ENCODE measurements at regions not wholly inside any gene's neighbourhood (a gene's known extent, or its start where the extent isn't known, plus 50 kb on each side); places are given as distances from the start of the nearest gene placed in this dataset.

GRCh38 chr16:74064120-74064735, 232.4 kb upstream of the PSMD7 start:
- no peak overlapping the region for H2AFZ ChIP-seq (ENCODE audit: insufficient read depth, low read length, poor library complexity)
- H2BK12ac ChIP-seq (ENCODE audit: low read length), result no peak overlapping the region
- no peak for DNase-seq
- no peak overlapping the region for H3K18ac ChIP-seq (ENCODE audit: low read length)
- H3K9me3 ChIP-seq (ENCODE audit: insufficient read depth, low read depth, low read length), result no peaks in the 10 kb centered on the region
- H3K14ac ChIP-seq (ENCODE audit: low read length), result no peak overlapping the region
- no peaks in the 10 kb centered on the region for H3K79me2 ChIP-seq (ENCODE audit: control insufficient read depth, insufficient read depth, low read length, poor library complexity)
- H2AK5ac ChIP-seq (ENCODE audit: low read length), result no peak overlapping the region
- no peak overlapping the region for H3K23ac ChIP-seq (ENCODE audit: low read length)
- H4K91ac ChIP-seq (ENCODE audit: low read depth, low read length), result no peak overlapping the region
- H3K27me3 ChIP-seq (ENCODE audit: insufficient read depth, low read length), result no peaks in the 10 kb centered on the region
- H3K4me2 ChIP-seq (ENCODE audit: low read length), result no peak overlapping the region
- H3K4me3 ChIP-seq (ENCODE audit: low read depth, low read length), result no peak overlapping the region
- H3K4me1 ChIP-seq (ENCODE audit: control insufficient read depth in 1 of 2, insufficient read depth in 2 of 2, low read length in 2 of 2), result no peaks in the 10 kb centered on the region
- no peaks in the 10 kb centered on the region for H3K79me1 ChIP-seq (ENCODE audit: low read length)
- H3K4ac ChIP-seq (ENCODE audit: low read depth, low read length), result no peak overlapping the region
- no peak overlapping the region for H3K27ac ChIP-seq (ENCODE audit: low read depth, low read length)
- H3K36me3 ChIP-seq (ENCODE audit: control insufficient read depth in 1 of 2, insufficient read depth in 2 of 2, low read length in 2 of 2), result no peaks in the 10 kb centered on the region
- H2BK5ac ChIP-seq (ENCODE audit: low read depth, low read length, poor library complexity), result no peak overlapping the region
- H2BK120ac ChIP-seq (ENCODE audit: insufficient read depth, low read length, poor library complexity), result no peak overlapping the region
- WGBS (ENCODE audit: extremely low coverage, insufficient coverage, insufficient read length), result 100% methylated on average over 1 of the region's 5 CpGs
- no peak overlapping the region for H4K12ac ChIP-seq (ENCODE audit: low read depth, low read length)
- H4K8ac ChIP-seq (ENCODE audit: low read depth, low read length), result no peak overlapping the region
- H3K9ac ChIP-seq (ENCODE audit: low read length), result no peak overlapping the region

- DNase-seq, result no peak
- no peak overlapping the region for H3K23ac ChIP-seq (ENCODE audit: low read length)
- peaks cover 2% of the 10 kb centered on the region for H3K9me3 ChIP-seq (ENCODE audit: insufficient read depth, low read depth, low read length)
- no peak overlapping the region for H4K91ac ChIP-seq (ENCODE audit: low read depth, low read length)
- no peaks in the 10 kb centered on the region for H3K27me3 ChIP-seq (ENCODE audit: insufficient read depth, low read length)
- no peak overlapping the region for H3K4me3 ChIP-seq (ENCODE audit: low read depth, low read length)
- no peak overlapping the region for H4K12ac ChIP-seq (ENCODE audit: low read depth, low read length)
- no peak overlapping the region for H2BK5ac ChIP-seq (ENCODE audit: low read depth, low read length, poor library complexity)
- H3K9ac ChIP-seq (ENCODE audit: low read length), result no peak overlapping the region
- H2BK120ac ChIP-seq (ENCODE audit: insufficient read depth, low read length, poor library complexity), result no peak overlapping the region
- no peaks in the 10 kb centered on the region for H3K36me3 ChIP-seq (ENCODE audit: control insufficient read depth in 1 of 2, insufficient read depth in 2 of 2, low read length in 2 of 2)
- no peak overlapping the region for H4K8ac ChIP-seq (ENCODE audit: low read depth, low read length)
- H3K4ac ChIP-seq (ENCODE audit: low read depth, low read length), result no peak overlapping the region
- no peak overlapping the region for H3K27ac ChIP-seq (ENCODE audit: low read depth, low read length)
- H3K18ac ChIP-seq (ENCODE audit: low read length), result no peak overlapping the region
- H3K4me2 ChIP-seq (ENCODE audit: low read length), result no peak overlapping the region
- H2AK5ac ChIP-seq (ENCODE audit: low read length), result no peak overlapping the region
- H3K4me1 ChIP-seq (ENCODE audit: control insufficient read depth in 1 of 2, insufficient read depth in 2 of 2, low read length in 2 of 2), result no peaks in the 10 kb centered on the region
- no CpG with 5 or more reads among the region's 4 CpGs for WGBS (ENCODE audit: extremely low coverage, insufficient coverage, insufficient read length)
- H2BK12ac ChIP-seq (ENCODE audit: low read length), result no peak overlapping the region
- H2AFZ ChIP-seq (ENCODE audit: insufficient read depth, low read length, poor library complexity), result no peak overlapping the region
- H3K79me1 ChIP-seq (ENCODE audit: low read length), result no peaks in the 10 kb centered on the region
- no peaks in the 10 kb centered on the region for H3K79me2 ChIP-seq (ENCODE audit: control insufficient read depth, insufficient read depth, low read length, poor library complexity)
- H3K14ac ChIP-seq (ENCODE audit: low read length), result no peak overlapping the region
Observed at GRCh38 chr16:74053826-74054225, 242.8 kb upstream of the PSMD7 start.

GRCh38 chr16:74053312-74053711, 243.3 kb upstream of the PSMD7 start:
- no peak overlapping the region for H2AFZ ChIP-seq (ENCODE audit: insufficient read depth, low read length, poor library complexity)
- no peak overlapping the region for H2AK5ac ChIP-seq (ENCODE audit: low read length)
- H4K91ac ChIP-seq (ENCODE audit: low read depth, low read length), result no peak overlapping the region
- H3K18ac ChIP-seq (ENCODE audit: low read length), result no peak overlapping the region
- no peaks in the 10 kb centered on the region for H3K27me3 ChIP-seq (ENCODE audit: insufficient read depth, low read length)
- no peak overlapping the region for H4K8ac ChIP-seq (ENCODE audit: low read depth, low read length)
- H3K4me2 ChIP-seq (ENCODE audit: low read length), result no peak overlapping the region
- H2BK5ac ChIP-seq (ENCODE audit: low read depth, low read length, poor library complexity), result no peak overlapping the region
- no peak overlapping the region for H2BK12ac ChIP-seq (ENCODE audit: low read length)
- H4K12ac ChIP-seq (ENCODE audit: low read depth, low read length), result no peak overlapping the region
- no peak overlapping the region for H3K14ac ChIP-seq (ENCODE audit: low read length)
- H3K79me1 ChIP-seq (ENCODE audit: low read length), result no peaks in the 10 kb centered on the region
- WGBS (ENCODE audit: extremely low coverage, insufficient coverage, insufficient read length), result no CpG with 5 or more reads among the region's 1 CpG
- no peak overlapping the region for H2BK120ac ChIP-seq (ENCODE audit: insufficient read depth, low read length, poor library complexity)
- H3K9ac ChIP-seq (ENCODE audit: low read length), result no peak overlapping the region
- peaks cover 2% of the 10 kb centered on the region for H3K9me3 ChIP-seq (ENCODE audit: insufficient read depth, low read depth, low read length)
- H3K4ac ChIP-seq (ENCODE audit: low read depth, low read length), result no peak overlapping the region
- H3K36me3 ChIP-seq (ENCODE audit: control insufficient read depth in 1 of 2, insufficient read depth in 2 of 2, low read length in 2 of 2), result no peaks in the 10 kb centered on the region
- no peak overlapping the region for H3K4me3 ChIP-seq (ENCODE audit: low read depth, low read length)
- no peak overlapping the region for H3K27ac ChIP-seq (ENCODE audit: low read depth, low read length)
- no peak for DNase-seq
- H3K79me2 ChIP-seq (ENCODE audit: control insufficient read depth, insufficient read depth, low read length, poor library complexity), result no peaks in the 10 kb centered on the region
- H3K23ac ChIP-seq (ENCODE audit: low read length), result no peak overlapping the region
- H3K4me1 ChIP-seq (ENCODE audit: control insufficient read depth in 1 of 2, insufficient read depth in 2 of 2, low read length in 2 of 2), result no peaks in the 10 kb centered on the region

- Histone ChIP-seq H3K4me1 (ENCODE audit: control insufficient read depth in 1 of 2, insufficient read depth in 2 of 2, low read length in 2 of 2) (no peaks in the 10 kb centered on the region), H3K9me3 (ENCODE audit: insufficient read depth, low read depth, low read length) (peaks cover 2% of the 10 kb centered on the region), H3K36me3 (ENCODE audit: control insufficient read depth in 1 of 2, insufficient read depth in 2 of 2, low read length in 2 of 2) (no peaks in the 10 kb centered on the region), H3K9ac (ENCODE audit: low read length) (no peak overlapping the region), H2BK12ac (ENCODE audit: low read length) (no peak overlapping the region), H3K4ac (ENCODE audit: low read depth, low read length) (no peak overlapping the region), H2BK120ac (ENCODE audit: insufficient read depth, low read length, poor library complexity) (no peak overlapping the region), H2BK5ac (ENCODE audit: low read depth, low read length, poor library complexity) (no peak overlapping the region), H3K23ac (ENCODE audit: low read length) (no peak overlapping the region), H3K18ac (ENCODE audit: low read length) (no peak overlapping the region), H3K14ac (ENCODE audit: low read length) (no peak overlapping the region), H4K8ac (ENCODE audit: low read depth, low read length) (no peak overlapping the region), H3K4me3 (ENCODE audit: low read depth, low read length) (no peak overlapping the region), H3K79me2 (ENCODE audit: control insufficient read depth, insufficient read depth, low read length, poor library complexity) (no peaks in the 10 kb centered on the region), H4K91ac (ENCODE audit: low read depth, low read length) (no peak overlapping the region), H2AK5ac (ENCODE audit: low read length) (no peak overlapping the region), H4K12ac (ENCODE audit: low read depth, low read length) (no peak overlapping the region), H3K27ac (ENCODE audit: low read depth, low read length) (no peak overlapping the region), H2AFZ (ENCODE audit: insufficient read depth, low read length, poor library complexity) (no peak overlapping the region), H3K4me2 (ENCODE audit: low read length) (no peak overlapping the region), H3K27me3 (ENCODE audit: insufficient read depth, low read length) (no peaks in the 10 kb centered on the region), H3K79me1 (ENCODE audit: low read length) (no peaks in the 10 kb centered on the region)
- DNase-seq, result peak; percentile 21 to 25
- WGBS (ENCODE audit: extremely low coverage, insufficient coverage, insufficient read length), result no CpG with 5 or more reads among the region's 1 CpG
Observed at GRCh38 chr16:74052016-74052415, 244.6 kb upstream of the PSMD7 start.
